Central memory CD8-positive, alpha-beta T cell (primary cell): ENCODE measurements at regions not wholly inside any gene's neighbourhood (a gene's known extent, or its start where the extent isn't known, plus 50 kb on each side); places are given as distances from the start of the nearest gene placed in this dataset.

Experiments used
- ATAC-seq: fragments of 150-1000 bp; cut with Tn5 transposase; replicated peaks from 2 replicates; pipeline ENCODE4 v1.10.0; 2022; ENCODE audit warnings: mild to moderate bottlenecking, moderate FRiP score, moderate number of reproducible peaks; ENCODE audit not compliant: poor library complexity, severe bottlenecking; ENCODE audit errors: extremely low read depth
- DNase-seq, 2 donors: peaks; one replicate each; pipeline ENCODE4 v3.0.0; 2021; ENCODE audit warnings: low spot score in 2 of 2
- H3K27ac Mint-ChIP-seq: one replicate; pipeline ENCODE4 v1.8.0; 2022; ENCODE audit warnings: low read depth, mild to moderate bottlenecking, moderate library complexity, mixed read lengths
- H3K27me3 Mint-ChIP-seq: one replicate; pipeline ENCODE4 v1.8.0; 2022; ENCODE audit warnings: mixed read lengths
- H3K36me3 Mint-ChIP-seq: one replicate; pipeline ENCODE4 v1.8.0; 2022; ENCODE audit warnings: mild to moderate bottlenecking, moderate library complexity, mixed read lengths; ENCODE audit not compliant: insufficient read depth
- H3K4me1 Mint-ChIP-seq: one replicate; pipeline ENCODE4 v1.8.0; 2022; ENCODE audit warnings: mixed read lengths
- H3K4me3 Mint-ChIP-seq: one replicate; pipeline ENCODE4 v1.8.0; 2022; ENCODE audit warnings: mild to moderate bottlenecking, moderate library complexity, mixed read lengths
- H3K9me3 Mint-ChIP-seq: one replicate; pipeline ENCODE4 v1.8.0; 2022; ENCODE audit warnings: mixed read lengths

DNA sequence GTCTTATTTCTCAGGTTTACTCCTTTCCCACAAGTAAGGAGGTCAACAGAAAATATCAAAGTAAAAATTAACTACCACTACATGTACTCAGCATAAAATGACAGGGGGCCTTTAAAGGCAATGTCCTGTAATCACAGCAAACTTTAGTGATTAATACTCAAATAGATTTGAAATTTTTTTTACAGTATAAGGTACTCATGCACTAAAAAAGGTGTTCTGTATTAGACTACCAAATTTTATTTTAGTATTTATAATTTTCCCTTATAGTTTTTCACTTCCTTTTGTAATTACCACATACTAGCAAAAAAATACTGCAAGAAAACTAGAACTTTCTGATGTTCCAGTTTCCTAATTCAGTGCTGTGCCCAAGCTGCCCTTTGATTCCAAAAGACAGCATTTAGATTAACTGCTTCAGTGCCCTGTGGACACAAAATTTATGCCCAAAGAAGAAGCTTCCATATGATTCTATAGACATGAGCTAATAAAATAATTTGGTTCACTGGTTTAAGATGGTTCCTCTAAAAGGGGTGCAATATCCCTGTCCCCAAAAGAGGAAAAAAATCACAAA lies 70.6 kb downstream of the KLF12 start:
- ATAC-seq = no peak
- Mint-ChIP-seq H3K36me3 (peaks cover 18% of the 10 kb centered on the region), H3K9me3 (no peaks in the 10 kb centered on the region), H3K4me1 (peaks cover 77% of the 10 kb centered on the region), H3K27me3 (no peaks in the 10 kb centered on the region), H3K4me3 (peak overlapping the region; percentile 83), H3K27ac (peak overlapping the region; percentile 81)
- DNase-seq = no peak

DNA sequence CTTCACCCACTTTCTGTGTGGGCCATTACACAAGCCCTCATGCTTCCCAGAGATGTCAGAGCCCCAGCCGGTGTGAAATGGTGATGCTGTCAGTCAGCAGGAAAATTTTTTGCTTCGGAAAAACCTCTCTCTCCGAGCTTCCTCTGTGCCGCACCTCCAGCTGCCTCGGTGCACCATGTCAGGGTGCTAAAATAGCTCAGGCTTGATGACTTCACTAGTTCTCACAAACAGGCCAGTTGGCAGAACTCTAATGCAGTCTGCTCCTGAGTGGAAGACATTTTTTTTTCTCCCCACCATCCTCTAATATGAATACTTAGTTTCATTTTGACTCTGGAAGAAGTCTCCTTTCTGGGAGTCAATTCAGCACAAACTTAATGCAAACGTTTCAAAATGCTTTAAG lies 71.3 kb downstream of the KLF12 start:
- peaks cover 15% of the 10 kb centered on the region for H3K36me3 Mint-ChIP-seq
- peak overlapping the region; percentile 81 for H3K27ac Mint-ChIP-seq
- peaks cover 76% of the 10 kb centered on the region for H3K4me1 Mint-ChIP-seq
- ATAC-seq (peak; percentile 22), DNase-seq (no peak)
- H3K4me3 Mint-ChIP-seq = peak overlapping the region; percentile 83
- H3K9me3 Mint-ChIP-seq = no peaks in the 10 kb centered on the region
- H3K27me3 Mint-ChIP-seq = no peaks in the 10 kb centered on the region

DNA sequence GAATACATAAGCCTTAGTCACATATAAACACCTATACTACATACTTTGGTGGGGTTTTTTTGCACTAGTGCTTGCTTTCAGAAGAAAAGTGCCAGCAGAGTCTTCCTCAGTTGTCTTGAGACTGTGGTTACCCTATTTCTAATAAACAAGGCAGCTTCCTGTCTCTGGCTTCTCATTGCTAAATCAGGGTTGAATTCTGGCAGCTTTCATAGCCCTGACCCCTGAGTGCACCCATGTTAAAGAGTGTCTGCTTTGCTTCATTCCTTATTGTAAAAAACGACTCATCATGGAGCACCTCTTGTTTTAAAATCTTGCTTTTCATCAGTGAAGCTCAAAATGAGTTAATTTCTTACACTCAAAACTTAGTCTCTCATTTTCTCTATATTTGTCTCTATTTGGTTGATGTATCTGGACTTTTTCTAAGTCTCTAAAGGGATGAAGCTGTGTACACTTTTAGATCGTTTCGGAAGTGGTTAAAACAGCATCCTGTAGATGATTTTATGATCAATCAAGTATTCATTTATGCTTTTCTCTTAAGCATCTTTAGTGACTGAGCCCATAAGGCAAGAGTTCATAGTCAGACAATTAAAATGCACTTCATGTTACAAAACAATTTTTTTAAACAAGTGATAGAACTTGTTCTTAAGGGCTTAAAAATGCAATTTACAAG lies 72.1 kb downstream of the KLF12 start:
- peak; percentile 87 for ATAC-seq
- Mint-ChIP-seq H3K27ac (peak overlapping the region; percentile 81), H3K4me1 (peaks cover 77% of the 10 kb centered on the region), H3K36me3 (peaks cover 15% of the 10 kb centered on the region), H3K27me3 (no peaks in the 10 kb centered on the region), H3K9me3 (no peaks in the 10 kb centered on the region), H3K4me3 (peak overlapping the region; percentile 83)
- peak in 1 of 2 donors; percentile 31 for DNase-seq

DNA sequence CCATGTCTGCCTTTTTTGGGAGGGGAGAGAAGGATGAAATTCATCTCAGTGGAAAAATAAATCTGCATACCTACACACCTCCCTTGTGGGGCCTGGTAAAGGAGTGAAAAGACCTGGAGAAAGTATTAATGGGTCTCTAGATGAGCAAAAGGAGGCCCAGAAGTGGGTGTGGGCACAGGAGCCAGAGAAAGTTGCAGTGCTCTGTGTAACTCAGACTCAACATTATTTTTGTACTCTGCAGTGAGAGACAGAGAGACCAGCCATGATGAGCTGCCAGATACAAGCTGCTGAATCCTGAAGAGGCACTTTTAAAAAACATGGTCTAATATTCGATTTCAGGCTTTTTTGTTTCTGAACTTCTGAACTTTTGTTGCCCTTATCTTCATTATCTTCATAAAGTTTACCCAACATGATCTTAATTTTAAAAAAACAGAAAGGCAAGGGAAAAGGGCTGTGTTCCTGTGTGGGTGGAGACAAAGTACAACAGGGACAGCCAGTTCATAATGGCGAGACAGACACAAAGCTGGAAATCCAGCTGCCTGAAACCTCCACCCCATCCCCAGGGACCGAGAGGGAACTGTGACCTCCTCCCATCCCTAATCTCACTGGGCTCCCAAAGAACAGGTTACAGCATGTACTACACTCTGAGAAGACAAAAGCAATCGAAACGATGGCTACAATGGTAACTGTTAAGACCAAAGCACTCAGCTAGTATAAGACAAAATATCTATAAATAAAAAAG lies 77.2 kb downstream of the KLF12 start:
- ATAC-seq = no peak
- no peak for DNase-seq
- Mint-ChIP-seq H3K9me3 (no peaks in the 10 kb centered on the region), H3K4me3 (no peak overlapping the region), H3K27me3 (no peaks in the 10 kb centered on the region), H3K36me3 (peaks cover 7% of the 10 kb centered on the region), H3K27ac (peak overlapping the region; percentile 63), H3K4me1 (peaks cover 86% of the 10 kb centered on the region)

DNA sequence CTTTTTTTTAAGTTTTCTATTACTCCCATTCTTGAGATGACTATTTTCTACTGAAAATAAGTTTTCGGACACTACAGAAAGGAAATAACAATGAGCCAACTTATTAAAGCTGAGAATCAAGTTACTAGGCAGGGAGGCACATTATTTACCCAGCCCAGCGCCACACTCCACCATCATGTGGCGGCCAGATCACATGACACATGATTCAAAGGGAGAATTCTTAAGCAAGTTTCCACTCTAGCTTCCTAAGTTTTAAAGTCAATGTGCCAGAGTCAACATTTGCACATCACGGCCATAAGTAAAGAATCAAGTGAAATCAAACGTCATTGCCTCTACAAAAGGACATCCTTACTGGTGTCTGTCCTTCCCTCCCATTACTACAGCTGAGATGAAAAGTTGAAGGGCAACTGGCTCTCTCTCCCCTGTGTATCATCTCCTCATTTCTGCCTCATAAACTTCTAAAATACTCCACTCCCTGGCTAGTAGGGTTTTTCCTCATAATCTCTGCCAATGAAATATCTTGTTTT lies 81.7 kb downstream of the KLF12 start:
- peaks cover 93% of the 10 kb centered on the region for H3K4me1 Mint-ChIP-seq
- H3K27ac Mint-ChIP-seq = peak overlapping the region; percentile 45
- no peaks in the 10 kb centered on the region for H3K27me3 Mint-ChIP-seq
- ATAC-seq (no peak), DNase-seq (no peak)
- H3K36me3 Mint-ChIP-seq = peaks cover 10% of the 10 kb centered on the region
- H3K9me3 Mint-ChIP-seq = no peaks in the 10 kb centered on the region
- no peak overlapping the region for H3K4me3 Mint-ChIP-seq

DNA sequence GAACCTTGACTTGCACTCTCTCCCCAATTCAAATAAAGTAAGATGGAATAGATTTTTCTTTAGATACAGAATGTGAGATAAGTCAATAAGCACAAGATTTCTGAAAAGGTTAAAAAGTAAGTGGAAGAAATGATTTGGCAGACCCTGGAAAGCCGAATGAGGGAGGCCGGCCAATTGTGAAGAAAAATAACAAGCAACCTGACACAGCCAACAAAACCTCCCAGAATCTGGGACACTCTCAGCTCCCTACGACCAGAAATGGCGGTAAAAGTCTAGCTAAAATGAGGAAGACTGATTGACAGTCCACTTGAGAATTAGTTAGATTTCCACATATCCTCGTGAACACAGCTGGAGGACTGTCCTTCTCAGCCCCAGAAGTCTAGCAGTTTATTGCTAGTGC lies 85.4 kb downstream of the KLF12 start:
- no peaks in the 10 kb centered on the region for H3K27me3 Mint-ChIP-seq
- H3K4me3 Mint-ChIP-seq = no peak overlapping the region
- no peak for ATAC-seq
- peaks cover 11% of the 10 kb centered on the region for H3K36me3 Mint-ChIP-seq
- no peaks in the 10 kb centered on the region for H3K9me3 Mint-ChIP-seq
- H3K4me1 Mint-ChIP-seq = peaks cover 80% of the 10 kb centered on the region
- peak overlapping the region; percentile 41 for H3K27ac Mint-ChIP-seq
- no peak for DNase-seq

DNA sequence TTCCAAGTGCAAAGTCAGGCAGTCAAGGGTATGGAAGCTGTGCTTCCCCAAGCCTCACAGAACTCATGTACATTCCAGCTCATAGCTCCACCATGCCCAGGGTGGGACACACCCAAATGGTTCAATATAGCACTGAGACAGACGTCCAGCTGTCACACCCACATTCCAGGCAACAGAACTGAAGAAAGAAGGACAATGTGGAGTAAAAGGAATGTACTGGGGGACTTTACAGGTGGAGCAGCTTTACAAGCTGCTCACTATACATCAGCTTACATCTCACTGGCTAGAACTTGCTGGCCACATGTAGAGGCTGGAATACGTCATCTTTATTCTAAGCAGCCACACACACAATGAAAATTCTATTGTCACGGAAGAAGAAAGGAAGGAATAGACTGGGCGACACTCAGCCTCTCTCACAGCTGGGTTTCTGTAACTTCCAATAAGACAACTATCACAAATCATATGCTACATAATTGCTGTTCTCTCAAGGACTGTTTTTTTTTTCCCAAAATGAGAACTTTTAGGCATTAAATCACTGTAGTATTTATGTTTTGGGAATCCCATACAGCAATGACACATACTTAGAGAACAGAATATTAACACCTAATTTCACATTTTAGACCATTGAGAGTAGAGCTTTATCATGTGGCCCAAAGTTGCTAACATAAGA lies 86.1 kb downstream of the KLF12 start:
- peak overlapping the region; percentile 41 for H3K27ac Mint-ChIP-seq
- ATAC-seq (no peak), DNase-seq (no peak)
- no peaks in the 10 kb centered on the region for H3K9me3 Mint-ChIP-seq
- peaks cover 80% of the 10 kb centered on the region for H3K4me1 Mint-ChIP-seq
- H3K4me3 Mint-ChIP-seq = no peak overlapping the region
- H3K27me3 Mint-ChIP-seq = no peaks in the 10 kb centered on the region
- H3K36me3 Mint-ChIP-seq = peaks cover 11% of the 10 kb centered on the region

DNA sequence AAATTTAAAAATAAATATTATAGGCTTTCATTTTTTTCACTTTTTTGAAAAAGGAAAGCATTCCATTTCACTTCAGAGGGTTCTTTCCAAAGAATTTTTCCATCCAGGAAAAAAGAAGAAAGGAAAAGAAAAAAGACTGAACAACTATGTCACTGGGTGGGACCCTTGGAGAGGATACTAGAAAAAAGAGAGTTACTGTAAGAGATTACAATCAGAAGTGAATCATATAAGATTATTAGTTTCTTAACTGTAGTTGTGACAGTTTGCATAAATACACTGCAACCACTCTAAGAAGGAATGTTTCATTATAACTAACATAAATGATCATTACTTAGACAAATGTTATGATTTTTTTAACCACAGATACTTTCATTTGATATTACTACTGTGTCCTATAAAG lies 87.8 kb downstream of the KLF12 start:
- peaks cover 80% of the 10 kb centered on the region for H3K4me1 Mint-ChIP-seq

DNA sequence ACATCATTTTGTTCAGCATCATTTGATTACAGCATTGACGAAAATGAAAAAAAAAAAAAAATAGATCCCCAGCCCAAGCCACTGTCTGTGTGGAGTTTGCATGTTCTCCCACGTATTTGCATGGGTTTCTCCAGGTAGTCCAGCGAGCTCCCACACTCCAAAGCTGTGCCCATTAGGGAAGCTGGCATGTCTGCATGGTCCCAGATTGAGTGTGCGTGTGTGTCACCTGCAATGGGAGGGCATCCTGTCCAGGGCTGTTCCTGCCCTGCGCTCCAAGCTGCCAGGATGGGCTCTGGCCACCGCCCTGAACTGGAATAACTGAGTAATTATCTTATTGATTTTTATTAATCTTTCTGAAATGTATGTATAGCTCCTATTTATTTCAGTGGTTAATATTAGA lies 88.6 kb downstream of the KLF12 start:
- no peak overlapping the region for H3K27ac Mint-ChIP-seq
- DNase-seq = no peak
- peaks cover 11% of the 10 kb centered on the region for H3K36me3 Mint-ChIP-seq

More for the DNA sequence above, 87.8 kb downstream of the KLF12 start:
- H3K36me3 Mint-ChIP-seq = peaks cover 11% of the 10 kb centered on the region
- H3K4me3 Mint-ChIP-seq = no peak overlapping the region
- H3K9me3 Mint-ChIP-seq = no peaks in the 10 kb centered on the region
- no peaks in the 10 kb centered on the region for H3K27me3 Mint-ChIP-seq
- no peak overlapping the region for H3K27ac Mint-ChIP-seq
- ATAC-seq = no peak
- DNase-seq = no peak

DNA sequence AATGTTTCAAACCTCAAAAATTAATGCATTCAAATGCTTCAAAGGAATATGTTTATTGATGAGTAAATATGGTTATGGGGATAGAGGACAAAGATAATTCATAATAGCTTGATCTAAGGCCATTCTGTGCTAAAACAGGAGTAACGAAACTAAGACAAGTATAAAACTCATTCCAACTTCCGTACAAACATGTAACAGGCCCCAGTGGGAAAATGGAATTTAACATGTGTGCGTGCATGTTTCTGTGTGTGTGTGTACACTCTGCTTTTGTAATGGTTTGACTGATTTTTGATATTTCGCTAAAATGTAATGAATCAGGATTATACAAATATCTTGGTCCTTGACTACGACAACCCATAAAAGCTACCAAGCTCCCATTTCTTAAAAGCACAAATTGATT lies 91.0 kb downstream of the KLF12 start:
- no peak for ATAC-seq
- H3K4me3 Mint-ChIP-seq = no peak overlapping the region
- H3K4me1 Mint-ChIP-seq = peaks cover 70% of the 10 kb centered on the region
- H3K27me3 Mint-ChIP-seq = no peaks in the 10 kb centered on the region
- peaks cover 5% of the 10 kb centered on the region for H3K36me3 Mint-ChIP-seq
- no peak overlapping the region for H3K27ac Mint-ChIP-seq
- no peak for DNase-seq
- H3K9me3 Mint-ChIP-seq = no peaks in the 10 kb centered on the region

More for the DNA sequence above, 88.6 kb downstream of the KLF12 start:
- Mint-ChIP-seq H3K27me3 (no peaks in the 10 kb centered on the region), H3K4me1 (peaks cover 80% of the 10 kb centered on the region), H3K4me3 (no peak overlapping the region), H3K9me3 (no peaks in the 10 kb centered on the region)
- ATAC-seq = no peak

DNA sequence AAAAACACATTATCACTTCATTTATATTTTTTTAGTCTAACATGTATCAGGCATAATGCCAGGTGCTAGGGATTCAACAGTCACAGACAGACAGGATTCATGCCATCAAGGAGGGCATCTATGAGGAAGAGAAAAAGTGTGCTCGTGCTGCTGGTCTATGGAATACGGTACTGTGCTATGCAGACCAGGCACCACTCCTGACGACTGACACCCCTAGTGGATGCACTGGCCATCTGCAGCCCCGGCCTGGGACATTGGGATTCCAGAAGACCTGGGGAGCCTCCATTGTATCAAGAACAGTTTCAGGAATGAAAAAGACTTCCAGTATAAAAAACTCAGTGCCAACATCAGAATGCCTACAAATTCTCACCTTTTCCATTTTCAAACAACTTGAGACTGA lies 94.0 kb downstream of the KLF12 start:
- Mint-ChIP-seq H3K4me3 (peak overlapping the region; percentile 54), H3K36me3 (peaks cover 7% of the 10 kb centered on the region), H3K4me1 (peaks cover 75% of the 10 kb centered on the region), H3K27ac (no peak overlapping the region), H3K27me3 (no peaks in the 10 kb centered on the region), H3K9me3 (no peaks in the 10 kb centered on the region)
- ATAC-seq = no peak
- DNase-seq = no peak

DNA sequence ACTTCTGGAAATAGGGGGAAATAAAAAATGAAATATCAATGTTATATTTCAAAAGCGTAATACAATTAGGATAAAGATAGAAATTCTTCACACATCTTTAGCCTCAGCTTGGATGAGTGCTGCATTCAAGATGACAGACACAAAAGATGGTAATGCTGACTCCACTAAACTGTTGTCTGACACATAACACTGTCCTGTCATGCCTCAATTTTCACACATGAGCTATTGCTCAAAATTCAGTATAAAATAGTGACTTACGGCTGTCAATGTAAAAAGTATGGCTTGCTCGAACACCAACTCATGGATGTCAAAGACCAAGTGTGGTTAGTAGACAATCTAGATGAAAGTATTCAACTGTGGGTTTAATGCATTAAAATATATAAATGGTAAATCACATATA lies 94.5 kb downstream of the KLF12 start:
- H3K4me3 Mint-ChIP-seq = no peak overlapping the region
- peaks cover 78% of the 10 kb centered on the region for H3K4me1 Mint-ChIP-seq
- no peaks in the 10 kb centered on the region for H3K9me3 Mint-ChIP-seq
- H3K36me3 Mint-ChIP-seq = peaks cover 5% of the 10 kb centered on the region
- no peak overlapping the region for H3K27ac Mint-ChIP-seq
- H3K27me3 Mint-ChIP-seq = no peaks in the 10 kb centered on the region
- ATAC-seq (no peak), DNase-seq (no peak)
